GM19455 (cell line): ENCODE measurements at regions not wholly inside any gene's neighbourhood (a gene's known extent, or its start where the extent isn't known, plus 50 kb on each side); places are given as distances from the start of the nearest gene placed in this dataset.

ENCODE experiments used
- ATAC-seq: cut with Tn5 transposase; IDR thresholded peaks from one replicate; pipeline ENCODE4 v1.9.1; 2021; ENCODE audit not compliant: unreplicated experiment

DNA sequence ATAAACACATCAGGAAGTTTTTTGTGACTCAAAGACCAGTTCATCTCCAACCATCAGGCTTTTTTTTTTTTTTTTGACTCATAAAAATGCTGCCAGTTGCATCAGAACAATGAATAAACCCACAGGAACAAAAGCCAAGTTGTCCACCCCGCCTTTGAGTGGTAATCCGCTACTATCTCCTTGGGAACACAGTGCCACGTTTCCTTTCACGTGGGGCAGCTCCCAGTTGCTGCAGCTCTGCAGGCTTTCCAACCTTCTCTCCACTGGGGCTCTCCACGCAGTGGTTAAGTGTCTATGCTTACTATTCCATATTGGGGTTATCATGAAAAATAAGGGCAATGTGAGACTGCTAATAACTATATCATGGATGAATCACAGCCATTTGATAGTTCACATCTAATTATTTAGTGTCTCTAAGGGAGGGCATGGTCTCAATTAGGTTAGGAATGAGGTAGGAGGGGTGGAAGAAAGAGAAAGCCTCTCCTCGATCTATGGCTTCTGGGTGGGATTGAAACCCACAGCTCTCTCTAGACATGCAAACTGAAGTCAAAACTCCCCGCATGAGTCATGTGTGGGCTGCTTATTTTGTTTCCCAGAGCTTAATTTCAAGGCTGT, 55.8 kb upstream of the ACTBL2 start:
- ATAC-seq = no peak

DNA sequence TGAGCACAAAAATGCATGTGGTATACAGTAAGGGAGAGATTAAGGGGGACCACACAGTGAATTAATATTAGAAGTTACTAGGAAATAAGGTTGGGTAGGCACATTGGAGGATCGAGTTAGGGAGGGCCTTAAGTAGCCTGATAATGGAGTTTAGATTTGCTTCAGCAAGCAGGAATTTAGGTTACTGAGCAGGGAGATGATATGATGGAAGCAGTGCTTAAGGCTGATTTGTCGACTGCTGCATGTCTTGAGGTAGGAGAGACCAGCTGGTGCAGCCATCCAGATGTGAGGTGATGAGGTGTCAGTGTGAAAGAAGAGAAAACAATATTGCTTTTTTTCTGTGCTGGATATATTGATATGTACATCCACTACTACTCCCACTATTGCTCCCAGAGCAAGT, 55.2 kb upstream of the ACTBL2 start:
- no peak for ATAC-seq

DNA sequence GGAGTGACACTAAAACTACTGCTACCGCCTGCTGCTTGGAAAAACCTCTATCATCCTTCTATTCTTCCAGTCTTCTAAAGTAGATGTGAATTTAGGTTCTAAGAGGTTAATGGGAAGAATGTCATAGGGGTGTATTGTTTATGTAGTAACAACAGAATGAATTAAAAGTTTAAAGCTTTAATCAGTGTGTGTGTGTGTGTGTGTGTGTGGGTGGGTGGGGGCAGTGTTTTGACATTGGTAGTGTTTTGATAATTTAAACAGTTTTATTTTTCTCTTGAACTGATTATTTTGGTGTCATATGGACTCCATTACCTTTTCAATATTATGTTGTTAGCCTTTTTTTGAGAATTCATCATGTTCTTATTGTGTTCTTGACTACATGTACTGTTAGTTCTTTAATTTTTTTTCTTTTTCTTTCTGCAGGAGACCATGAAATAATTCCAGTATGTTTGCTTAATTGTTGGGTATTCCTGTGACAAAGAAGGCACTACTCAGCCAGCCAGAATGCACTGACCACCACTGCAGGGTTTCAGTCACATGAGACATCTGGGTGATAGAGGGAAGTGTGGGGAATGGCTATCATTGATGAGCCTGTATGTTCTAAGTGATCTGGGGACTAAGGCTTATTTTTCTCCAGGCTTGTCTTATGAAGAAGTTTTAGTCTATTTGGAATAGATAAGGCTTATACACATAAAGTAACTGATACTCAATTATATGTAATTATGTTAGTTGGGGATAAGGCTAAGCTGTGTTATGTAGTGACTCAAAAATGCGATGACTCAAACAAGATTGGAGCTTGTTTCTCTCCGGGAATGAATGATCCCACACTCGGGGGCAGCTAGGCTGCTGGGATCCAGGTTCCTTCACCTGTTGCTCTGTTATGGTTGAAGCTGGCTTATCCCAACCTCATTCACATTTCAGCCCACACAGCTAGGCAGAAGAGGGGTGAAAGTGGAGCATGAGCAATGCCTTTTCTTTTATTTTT, 50.2 kb upstream of the ACTBL2 start:
- no peak for ATAC-seq
